Neural progenitor cell (in vitro differentiated cells): ENCODE measurements at regions not wholly inside any gene's neighbourhood (a gene's known extent, or its start where the extent isn't known, plus 50 kb on each side); places are given as distances from the start of the nearest gene placed in this dataset.

Experiments used
- DNase-seq: peaks from one replicate; pipeline ENCODE4 v3.0.0-alpha.2; 2016; ENCODE audit warnings: low spot score
- H2AFZ ChIP-seq: fragments of 200-600 bp; sonication (generic); replicated peaks from 2 replicates; pipeline ENCODE4 v1.6.1; 2016; ENCODE audit warnings: antibody characterized with exemption
- H3F3A ChIP-seq: fragments of 200-600 bp; sonication (generic); 2 replicates; pipeline ENCODE4 v1.6.1; 2016; ENCODE audit warnings: antibody characterized with exemption, low read depth
- H3K27ac ChIP-seq: fragments of 200-600 bp; sonication (generic); 2 replicates; pipeline ENCODE4 v1.5.1; 2016; ENCODE audit warnings: mild to moderate bottlenecking
- H3K27me3 ChIP-seq: fragments of 200-600 bp; sonication (generic); 2 replicates; pipeline ENCODE4 v1.6.1; 2016; ENCODE audit warnings: mild to moderate bottlenecking, moderate library complexity
- H3K36me3 ChIP-seq: fragments of 200-600 bp; sonication (generic); 2 replicates; pipeline ENCODE4 v1.5.1; 2016
- H3K4me1 ChIP-seq: fragments of 200-600 bp; sonication (generic); 2 replicates; pipeline ENCODE4 v1.6.1; 2016; ENCODE audit warnings: mixed run types
- H3K4me2 ChIP-seq: fragments of 200-600 bp; sonication (generic); 2 replicates; pipeline ENCODE4 v1.6.1; 2016
- H3K4me3 ChIP-seq: fragments of 200-600 bp; sonication (generic); 2 replicates; pipeline ENCODE4 v1.5.1; 2016
- H3K79me2 ChIP-seq: fragments of 200-600 bp; sonication (generic); 2 replicates; pipeline ENCODE4 v1.6.1; 2016; ENCODE audit warnings: low read depth
- H3K9ac ChIP-seq: fragments of 200-600 bp; sonication (generic); 2 replicates; pipeline ENCODE4 v1.6.1; 2016
- H3K9me3 ChIP-seq: fragments of 200-600 bp; sonication (generic); 2 replicates; pipeline ENCODE4 v1.5.1; 2016; ENCODE audit warnings: low read depth
- H4K20me1 ChIP-seq: fragments of 200-600 bp; sonication (generic); 2 replicates; pipeline ENCODE4 v1.6.1; 2016; ENCODE audit warnings: low read depth
- H3K27ac Mint-ChIP-seq: 3 replicates; pipeline ENCODE4 v1.8.0; 2021; ENCODE audit warnings: mixed read lengths
- H3K27me3 Mint-ChIP-seq: 2 replicates; pipeline ENCODE4 v1.8.0; 2022; ENCODE audit warnings: low read depth, mild to moderate bottlenecking, inconsistent platforms, moderate library complexity, mixed read lengths; ENCODE audit not compliant: insufficient read depth
- H3K36me3 Mint-ChIP-seq: 3 replicates; pipeline ENCODE4 v1.8.0; 2021; ENCODE audit warnings: mixed read lengths
- H3K4me1 Mint-ChIP-seq: 3 replicates; pipeline ENCODE4 v1.8.0; 2021; ENCODE audit warnings: mixed read lengths
- H3K4me3 Mint-ChIP-seq: 3 replicates; pipeline ENCODE4 v1.8.0; 2021; ENCODE audit warnings: mild to moderate bottlenecking, moderate library complexity, mixed read lengths
- H3K9me3 Mint-ChIP-seq: 3 replicates; pipeline ENCODE4 v1.8.0; 2020; ENCODE audit warnings: mixed read lengths
- EZH2 ChIP-seq: fragments of 200-600 bp; sonication (generic); IDR thresholded peaks from 2 replicates; pipeline ENCODE4 v1.6.1; 2017; ENCODE audit warnings: antibody characterized with exemption, mild to moderate bottlenecking, moderate library complexity
- EZH2phosphoT487 ChIP-seq: fragments of 200-600 bp; sonication (generic); IDR thresholded peaks from 2 replicates; pipeline ENCODE4 v1.6.1; 2017; ENCODE audit warnings: antibody characterized with exemption
- TF ChIP-seq, protein P1 (sequence below): fragments of 200-600 bp; sonication (generic); IDR thresholded peaks from 2 replicates; pipeline ENCODE4 v1.5.1; 2017; ENCODE audit warnings: antibody characterized with exemption, mild to moderate bottlenecking

DNA sequence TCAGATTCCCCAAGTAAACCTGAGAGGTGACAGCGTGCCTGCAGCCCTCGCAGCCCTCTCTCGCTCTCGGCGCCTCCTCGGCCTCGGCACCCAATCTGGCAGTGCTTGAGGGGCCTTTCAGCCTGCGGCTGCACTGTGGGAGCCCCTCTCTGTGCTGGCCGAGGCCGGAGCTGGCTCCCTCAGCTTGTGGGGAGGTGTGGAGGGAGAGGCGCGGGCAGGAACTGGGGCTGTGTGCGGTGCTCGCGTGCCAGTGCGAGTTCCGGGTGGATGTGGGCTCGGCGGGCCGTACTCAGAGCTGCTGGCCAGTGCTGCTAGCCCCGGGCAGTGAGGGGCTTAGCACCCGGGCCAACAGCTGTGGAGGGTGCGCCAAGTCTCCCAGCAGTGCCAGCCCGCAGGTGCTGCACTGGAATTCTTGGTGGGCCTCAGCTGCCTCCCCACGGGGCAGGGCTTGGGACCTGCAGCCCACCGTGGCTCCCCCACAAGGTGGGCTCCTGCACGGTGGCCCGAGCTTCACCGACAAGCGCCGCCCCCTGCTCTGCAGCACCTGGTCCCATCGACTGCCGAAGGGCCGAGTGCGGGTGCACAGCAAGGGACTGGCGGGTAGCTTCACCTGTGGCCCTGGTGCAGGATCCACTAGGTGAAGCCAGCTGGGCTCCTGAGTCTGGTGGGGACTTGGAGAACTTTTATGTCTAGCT is 809.7 kb upstream of the ADGRB3 start:
- Histone ChIP-seq H3K27ac (no peak overlapping the region), H2AFZ (no peak overlapping the region), H3K4me2 (no peak overlapping the region), H3K4me3 (no peak overlapping the region), H3K27me3 (no peaks in the 10 kb centered on the region), H3K79me2 (no peaks in the 10 kb centered on the region), H3K9me3 (no peaks in the 10 kb centered on the region), H3F3A (no peaks in the 10 kb centered on the region), H4K20me1 (no peaks in the 10 kb centered on the region), H3K36me3 (no peaks in the 10 kb centered on the region), H3K9ac (no peak overlapping the region), H3K4me1 (no peaks in the 10 kb centered on the region)
- Mint-ChIP-seq H3K36me3 (no peaks in the 10 kb centered on the region), H3K27ac (no peak overlapping the region), H3K4me3 (no peak overlapping the region), H3K4me1 (peaks cover 6% of the 10 kb centered on the region), H3K27me3 (no peaks in the 10 kb centered on the region), H3K9me3 (peaks cover 5% of the 10 kb centered on the region)
- no peak for DNase-seq
- no peak for TF ChIP-seq EZH2
- no peak for TF ChIP-seq EZH2phosphoT487
- TF ChIP-seq, protein P1, sequence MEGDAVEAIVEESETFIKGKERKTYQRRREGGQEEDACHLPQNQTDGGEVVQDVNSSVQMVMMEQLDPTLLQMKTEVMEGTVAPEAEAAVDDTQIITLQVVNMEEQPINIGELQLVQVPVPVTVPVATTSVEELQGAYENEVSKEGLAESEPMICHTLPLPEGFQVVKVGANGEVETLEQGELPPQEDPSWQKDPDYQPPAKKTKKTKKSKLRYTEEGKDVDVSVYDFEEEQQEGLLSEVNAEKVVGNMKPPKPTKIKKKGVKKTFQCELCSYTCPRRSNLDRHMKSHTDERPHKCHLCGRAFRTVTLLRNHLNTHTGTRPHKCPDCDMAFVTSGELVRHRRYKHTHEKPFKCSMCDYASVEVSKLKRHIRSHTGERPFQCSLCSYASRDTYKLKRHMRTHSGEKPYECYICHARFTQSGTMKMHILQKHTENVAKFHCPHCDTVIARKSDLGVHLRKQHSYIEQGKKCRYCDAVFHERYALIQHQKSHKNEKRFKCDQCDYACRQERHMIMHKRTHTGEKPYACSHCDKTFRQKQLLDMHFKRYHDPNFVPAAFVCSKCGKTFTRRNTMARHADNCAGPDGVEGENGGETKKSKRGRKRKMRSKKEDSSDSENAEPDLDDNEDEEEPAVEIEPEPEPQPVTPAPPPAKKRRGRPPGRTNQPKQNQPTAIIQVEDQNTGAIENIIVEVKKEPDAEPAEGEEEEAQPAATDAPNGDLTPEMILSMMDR = no peak

DNA sequence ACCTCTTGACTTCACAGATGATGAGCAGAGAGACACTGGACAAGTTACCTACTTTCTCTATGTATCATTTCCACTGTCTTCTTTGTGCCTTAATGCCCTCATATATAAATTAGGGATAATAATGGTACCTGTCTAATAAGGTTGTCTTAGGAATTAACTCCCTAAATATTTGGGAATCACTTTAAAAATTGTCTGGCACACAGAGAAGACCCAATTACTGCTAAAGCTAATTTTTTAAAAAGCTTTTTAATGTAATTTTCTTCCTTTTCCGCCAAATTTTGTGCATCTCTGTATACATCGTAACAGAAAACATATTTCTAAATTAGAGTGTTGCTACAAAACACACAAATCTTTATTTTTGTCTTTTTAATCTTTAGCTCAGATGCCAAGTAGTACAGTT is 816.8 kb upstream of the ADGRB3 start:
- no peaks in the 10 kb centered on the region for H3K36me3 ChIP-seq
- Mint-ChIP-seq H3K27me3 (no peaks in the 10 kb centered on the region), H3K4me3 (no peak overlapping the region), H3K4me1 (peaks cover 2% of the 10 kb centered on the region), H3K36me3 (peaks cover 1% of the 10 kb centered on the region), H3K9me3 (peaks cover 12% of the 10 kb centered on the region), H3K27ac (no peak overlapping the region)
- H4K20me1 ChIP-seq = no peaks in the 10 kb centered on the region
- no peaks in the 10 kb centered on the region for H3K79me2 ChIP-seq
- H3F3A ChIP-seq = no peaks in the 10 kb centered on the region
- H3K9ac ChIP-seq = no peak overlapping the region
- no peak for DNase-seq
- H3K4me1 ChIP-seq = no peaks in the 10 kb centered on the region
- no peak for TF ChIP-seq EZH2phosphoT487
- TF ChIP-seq, protein P1 = no peak
- TF ChIP-seq EZH2 = no peak
- H3K4me3 ChIP-seq = no peak overlapping the region
- H3K9me3 ChIP-seq = no peaks in the 10 kb centered on the region
- no peak overlapping the region for H3K4me2 ChIP-seq
- no peak overlapping the region for H2AFZ ChIP-seq
- H3K27ac ChIP-seq = no peak overlapping the region
- no peaks in the 10 kb centered on the region for H3K27me3 ChIP-seq

DNA sequence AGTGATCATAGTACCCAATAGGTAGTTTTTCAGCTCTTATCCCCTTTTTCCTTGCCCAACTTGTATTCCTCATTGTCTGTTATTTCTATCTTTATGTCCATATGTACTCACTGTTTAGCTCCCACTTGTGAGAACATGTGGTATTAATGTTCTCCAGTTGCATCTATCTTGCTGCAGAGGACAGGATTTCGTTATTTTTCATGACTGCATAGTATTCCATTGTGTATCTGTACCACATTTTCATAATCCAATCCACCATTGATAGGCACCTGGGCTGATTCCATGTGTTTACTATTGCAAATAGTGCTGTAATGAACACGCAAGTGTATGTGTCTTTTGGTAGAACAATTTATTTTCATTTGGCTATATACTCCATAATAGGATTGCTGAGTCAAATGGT is 819.5 kb upstream of the ADGRB3 start:
- Histone ChIP-seq H3K27ac (no peak overlapping the region), H3K36me3 (no peaks in the 10 kb centered on the region), H3K4me2 (no peak overlapping the region), H2AFZ (no peak overlapping the region), H3K4me1 (no peaks in the 10 kb centered on the region), H3K79me2 (no peaks in the 10 kb centered on the region), H3K9ac (no peak overlapping the region), H3K27me3 (no peaks in the 10 kb centered on the region), H4K20me1 (no peaks in the 10 kb centered on the region), H3K9me3 (no peaks in the 10 kb centered on the region), H3K4me3 (no peak overlapping the region), H3F3A (no peaks in the 10 kb centered on the region)
- no peak for DNase-seq
- Mint-ChIP-seq H3K4me1 (peaks cover 2% of the 10 kb centered on the region), H3K36me3 (peaks cover 1% of the 10 kb centered on the region), H3K27ac (no peak overlapping the region), H3K27me3 (no peaks in the 10 kb centered on the region), H3K9me3 (peaks cover 16% of the 10 kb centered on the region), H3K4me3 (no peak overlapping the region)
- TF ChIP-seq EZH2 (no peak), EZH2phosphoT487 (no peak)
- TF ChIP-seq, protein P1 = no peak
